SK-N-SH (cell line): ENCODE measurements at regions not wholly inside any gene's neighbourhood (a gene's known extent, or its start where the extent isn't known, plus 50 kb on each side); places are given as distances from the start of the nearest gene placed in this dataset.

Source experiments
- CTCF ChIA-PET: fragments of 300-600, 350-600 bp; formaldehyde crosslinking; extraction: SDS; loops from one replicate; lab custom pipeline; 2021; lab: Yijun Ruan, JAX
- POLR2A ChIA-PET: fragments of 350-600 bp; sonication (Branson Sonifier 250); formaldehyde crosslinking; extraction: SDS; loops from one replicate; lab custom pipeline; 2020; ENCODE audit warnings: antibody characterized with exemption, inconsistent platforms; lab: Yijun Ruan, JAX
- DNase-seq: peaks from one replicate; pipeline ENCODE4 v3.0.0; 2012
- H2AFZ ChIP-seq: fragments of 200-600 bp; sonication (generic); 2 replicates; pipeline ENCODE4 v1.8.1; 2016; ENCODE audit warnings: antibody characterized with exemption, mild to moderate bottlenecking, low read depth
- H3F3A ChIP-seq: fragments of 200-600 bp; sonication (generic); replicated peaks from 2 replicates; pipeline ENCODE3; 2016; ENCODE audit warnings: antibody characterized with exemption, mild to moderate bottlenecking; ENCODE audit not compliant: insufficient read depth
- H3K27ac ChIP-seq, 2 experiments: fragments of 200-500 bp in 1 of 2; fragments of 200-600 bp in 1 of 2; sonication (Bioruptor generic) in 1 of 2; sonication (generic), shearing (Covaris generic) in 1 of 2; 2 replicates each; pipeline versions ENCODE4 v1.5.1 to v1.6.1; 2014 to 2016; ENCODE audit warnings: low read depth in 2 of 2, inconsistent platforms in 1 of 2, low read length in 1 of 2, mild to moderate bottlenecking in 1 of 2, mixed read lengths in 1 of 2
- H3K27me3 ChIP-seq: fragments of 200-600 bp; sonication (generic), shearing (Covaris generic); 2 replicates; pipeline ENCODE4 v1.6.1; 2016; ENCODE audit warnings: mixed run types; ENCODE audit not compliant: insufficient read depth
- H3K36me3 ChIP-seq, 2 experiments: fragments of 200-500 bp in 1 of 2; fragments of 200-600 bp in 1 of 2; sonication (Bioruptor generic) in 1 of 2; sonication (generic) in 1 of 2; replicated peaks in 1 of 2; 2 replicates each; pipeline versions ENCODE3 to v1.5.1; 2014 to 2016; ENCODE audit warnings: low read length in 1 of 2, mild to moderate bottlenecking in 1 of 2; ENCODE audit not compliant: insufficient read depth in 2 of 2, control insufficient read depth in 1 of 2
- H3K4me1 ChIP-seq, 2 experiments: fragments of 200-500 bp in 1 of 2; fragments of 200-600 bp in 1 of 2; sonication (Bioruptor generic) in 1 of 2; sonication (generic), shearing (Covaris generic) in 1 of 2; 2 replicates each; pipeline versions ENCODE4 v1.5.1 to v1.6.1; 2014 to 2016; ENCODE audit warnings: low read depth in 1 of 2, low read length in 1 of 2, mixed run types in 1 of 2; ENCODE audit not compliant: insufficient read depth in 2 of 2, control insufficient read depth in 1 of 2
- H3K4me2 ChIP-seq: fragments of 200-600 bp; sonication (generic), shearing (Covaris generic); 2 replicates; pipeline ENCODE4 v1.6.1; 2017; ENCODE audit warnings: mixed run types
- H3K4me3 ChIP-seq, 2 experiments: fragments of 200-500 bp in 1 of 2; fragments of 200-600 bp in 1 of 2; sonication (Bioruptor generic) in 1 of 2; sonication (generic), shearing (Covaris generic) in 1 of 2; 2 replicates each; pipeline versions ENCODE4 v1.5.1 to v1.8.1; 2014 to 2016; ENCODE audit warnings: low read depth in 2 of 2, inconsistent platforms in 1 of 2, low read length in 1 of 2, mild to moderate bottlenecking in 1 of 2, mixed read lengths in 1 of 2, moderate library complexity in 1 of 2
- H3K79me2 ChIP-seq: fragments of 200-600 bp; sonication (generic); 2 replicates; pipeline ENCODE4 v1.8.1; 2017; ENCODE audit warnings: mild to moderate bottlenecking; ENCODE audit not compliant: insufficient read depth
- H3K9ac ChIP-seq: fragments of 200-600 bp; sonication (generic); 2 replicates; pipeline ENCODE4 v1.6.1; 2017; ENCODE audit warnings: mixed run types
- H3K9me2 ChIP-seq: fragments of 200-600 bp; sonication (generic); 2 replicates; pipeline ENCODE4 v1.6.1; 2017; ENCODE audit warnings: mixed run types
- H3K9me3 ChIP-seq: fragments of 200-600 bp; sonication (generic); 2 replicates; pipeline ENCODE4 v1.6.1; 2017; ENCODE audit warnings: mixed run types, mild to moderate bottlenecking, moderate library complexity
- H4K20me1 ChIP-seq: fragments of 200-600 bp; sonication (generic); 2 replicates; pipeline ENCODE4 v1.6.1; 2017; ENCODE audit warnings: mild to moderate bottlenecking, mixed run types; ENCODE audit not compliant: insufficient read depth
- CTCF ChIP-seq: fragments of 200-600 bp; sonication (generic); IDR thresholded peaks from 2 replicates; pipeline ENCODE4 v1.6.1; 2017; ENCODE audit warnings: antibody characterized with exemption, mild to moderate bottlenecking, moderate library complexity
- EP300 ChIP-seq, 2 experiments: IDR thresholded peaks; 2 replicates each; pipeline versions ENCODE4 v1.4.0 to v1.6.1; 2012; ENCODE audit warnings: borderline replicate concordance in 1 of 2, low read depth in 1 of 2, low read length in 1 of 2
- EZH2phosphoT487 ChIP-seq: fragments of 200-600 bp; sonication (generic); IDR thresholded peaks from 2 replicates; pipeline ENCODE4 v1.6.1; 2017; ENCODE audit warnings: low read depth, mixed run types, mild to moderate bottlenecking, antibody characterized with exemption, moderate library complexity, borderline replicate concordance
- FOSL2 ChIP-seq: IDR thresholded peaks from 2 replicates; pipeline ENCODE4 v1.4.0; 2012; ENCODE audit warnings: low read depth, mild to moderate bottlenecking, moderate library complexity, borderline replicate concordance
- FOXM1 ChIP-seq: IDR thresholded peaks from 2 replicates; pipeline ENCODE4 v1.4.0; 2012; ENCODE audit warnings: low read depth, mild to moderate bottlenecking
- GABPA ChIP-seq: IDR thresholded peaks from 2 replicates; pipeline ENCODE4 v1.4.0; 2012; ENCODE audit warnings: low read depth, mild to moderate bottlenecking
- GATA2 ChIP-seq: sonication (generic); formaldehyde crosslinking; IDR thresholded peaks from 2 replicates; pipeline ENCODE4 v1.5.0; 2020; ENCODE audit warnings: mild to moderate bottlenecking, missing genetic modification reagents
- JUND ChIP-seq: IDR thresholded peaks from 2 replicates; pipeline ENCODE4 v1.4.0; 2012
- MAX ChIP-seq: IDR thresholded peaks from 2 replicates; pipeline ENCODE4 v1.4.0; 2012; ENCODE audit warnings: low read depth
- MEF2A ChIP-seq: IDR thresholded peaks from 2 replicates; pipeline ENCODE4 v1.4.0; 2012; ENCODE audit warnings: low read depth, borderline replicate concordance
- MXI1 ChIP-seq: IDR thresholded peaks from 2 replicates; pipeline ENCODE4 v1.6.1; 2012; ENCODE audit warnings: mild to moderate bottlenecking, low read depth, low read length, improper control_type of control experiment
- NRF1 ChIP-seq: IDR thresholded peaks from 2 replicates; pipeline ENCODE4 v1.6.1; 2012; ENCODE audit warnings: low read depth, mild to moderate bottlenecking, low read length
- PBX3 ChIP-seq: IDR thresholded peaks from 2 replicates; pipeline ENCODE4; 2012
- RAD21 ChIP-seq: IDR thresholded peaks from 2 replicates; pipeline ENCODE4 v1.6.1; 2012; ENCODE audit warnings: mild to moderate bottlenecking, low read length
- RCOR1 ChIP-seq: fragments of 150-350 bp; IDR thresholded peaks from 2 replicates; pipeline ENCODE4 v1.6.1; 2017; ENCODE audit warnings: antibody characterized with exemption, low read length
- REST ChIP-seq: IDR thresholded peaks from 2 replicates; pipeline ENCODE4 v1.6.1; 2012; ENCODE audit warnings: mild to moderate bottlenecking, low read depth, low read length, moderate library complexity
- SMC3 ChIP-seq: IDR thresholded peaks from 2 replicates; pipeline ENCODE4 v1.6.1; 2012; ENCODE audit warnings: low read depth, low read length, improper control_type of control experiment
- TAF1 ChIP-seq: IDR thresholded peaks from 2 replicates; pipeline ENCODE4 v1.6.1; 2012; ENCODE audit warnings: low read depth, mild to moderate bottlenecking, low read length, moderate library complexity, borderline replicate concordance
- TCF12 ChIP-seq: IDR thresholded peaks from 2 replicates; pipeline ENCODE4 v1.4.0; 2012
- TEAD4 ChIP-seq: IDR thresholded peaks from 2 replicates; pipeline ENCODE4 v1.4.0; 2012; ENCODE audit warnings: mild to moderate bottlenecking, borderline replicate concordance; ENCODE audit not compliant: insufficient read depth
- USF1 ChIP-seq: IDR thresholded peaks from 2 replicates; pipeline ENCODE4 v1.4.0; 2012; ENCODE audit warnings: low read depth, borderline replicate concordance
- USF2 ChIP-seq: fragments of 150-350 bp; IDR thresholded peaks from 2 replicates; pipeline ENCODE4 v1.6.1; 2017; ENCODE audit warnings: antibody characterized with exemption, low read length, low read depth, borderline replicate concordance
- YY1 ChIP-seq: IDR thresholded peaks from 2 replicates; pipeline ENCODE4 v1.4.0; 2012; ENCODE audit warnings: low read depth, mild to moderate bottlenecking
- ZBTB33 ChIP-seq: IDR thresholded peaks from 2 replicates; pipeline ENCODE4 v1.4.0; 2012; ENCODE audit warnings: low read depth, borderline replicate concordance
- WGBS: methylation state at CpG from one replicate; pipeline ENCODE4 v1.1.6; 2017; ENCODE audit warnings: low lambda C conversion rate; 5-methylcytosine and 5-hydroxymethylcytosine counted together

GRCh38 chr20:39849664-39850063 is 839.4 kb downstream of the MAFB start:
- H3K9me2 ChIP-seq, result no peaks in the 10 kb centered on the region
- peak overlapping the region; percentile 60 for H3K4me2 ChIP-seq
- DNase-seq, result peak; percentile 70
- H3K9me3 ChIP-seq, result no peaks in the 10 kb centered on the region
- CTCF ChIA-PET, result interaction anchor here (1.3 to 2.6 kb wide), 4 partner anchors 17 to 581 kb away, joined by 3 to 9 read pairs (median 7); no protein-coding TSS in a partner anchor
- peaks cover 28 to 32% of the 10 kb centered on the region in 2 experiments for H3K4me1 ChIP-seq
- no peak overlapping the region for H3K4me3 ChIP-seq
- POLR2A ChIA-PET, result no interaction called here
- H4K20me1 ChIP-seq, result no peaks in the 10 kb centered on the region
- H3K27me3 ChIP-seq, result no peaks in the 10 kb centered on the region
- WGBS, result 3% methylated on average over 5 of the region's 9 CpGs
- no peaks in the 10 kb centered on the region for H3K79me2 ChIP-seq
- H3K27ac ChIP-seq, result peak overlapping the region; percentile 71 to 81
- no peak overlapping the region for H3K9ac ChIP-seq
- no peaks in the 10 kb centered on the region for H3F3A ChIP-seq
- no peak overlapping the region for H2AFZ ChIP-seq
- H3K36me3 ChIP-seq, result no peaks in the 10 kb centered on the region
- TF ChIP-seq MAX (no peak), REST (no peak), NRF1 (no peak), TAF1 (no peak), YY1 (no peak), USF2 (no peak), RCOR1 (peak; percentile 69), TCF12 (peak; percentile 56), RAD21 (no peak), EP300 (IDR thresholded peaks at IDR 0.05; ENCODE audit: borderline replicate concordance in 1 of 2, low read depth in 1 of 2, low read length in 1 of 2) (no peak), CTCF (no peak), PBX3 (peak; percentile 69), USF1 (no peak), EZH2phosphoT487 (no peak), JUND (0 out of 2 replicates have a peak, but pooled peaks have one; percentile 17), TEAD4 (no peak), FOSL2 (no peak), MEF2A (no peak), GABPA (no peak), GATA2 (CRISPR knock-in tag) (0 out of 2 replicates have a peak, but pooled peaks have one; percentile 13), SMC3 (no peak), MXI1 (peak; percentile 42; the same call in 1 of the 2 replicates), FOXM1 (no peak), ZBTB33 (no peak)
